Osteocyte (in vitro differentiated cells): ENCODE measurements at regions not wholly inside any gene's neighbourhood (a gene's known extent, or its start where the extent isn't known, plus 50 kb on each side); places are given as distances from the start of the nearest gene placed in this dataset.

Experiments used
- DNase-seq: peaks from one replicate; pipeline ENCODE4 v3.0.0; 2021; ENCODE audit warnings: mixed read lengths; ENCODE audit not compliant: unreplicated experiment; ENCODE audit errors: extremely low spot score
- H3K27ac Mint-ChIP-seq: one replicate; pipeline ENCODE4 v1.8.0; 2021; ENCODE audit warnings: mild to moderate bottlenecking, mixed read lengths; ENCODE audit not compliant: unreplicated experiment
- H3K27me3 Mint-ChIP-seq: one replicate; pipeline ENCODE4 v1.8.0; 2021; ENCODE audit warnings: mixed read lengths; ENCODE audit not compliant: unreplicated experiment
- H3K36me3 Mint-ChIP-seq: one replicate; pipeline ENCODE4 v1.8.0; 2021; ENCODE audit warnings: mixed read lengths; ENCODE audit not compliant: unreplicated experiment
- H3K4me1 Mint-ChIP-seq: one replicate; pipeline ENCODE4 v1.8.0; 2021; ENCODE audit warnings: mixed read lengths; ENCODE audit not compliant: unreplicated experiment
- H3K4me3 Mint-ChIP-seq: one replicate; pipeline ENCODE4 v1.8.0; 2021; ENCODE audit warnings: mild to moderate bottlenecking, moderate library complexity, mixed read lengths; ENCODE audit not compliant: unreplicated experiment
- H3K9me3 Mint-ChIP-seq: one replicate; pipeline ENCODE4 v1.8.0; 2021; ENCODE audit warnings: mixed read lengths; ENCODE audit not compliant: unreplicated experiment
- TF ChIP-seq, protein P1 (sequence below): fragments of 200-600 bp; sonication (generic); IDR thresholded peaks from 2 replicates; pipeline ENCODE4 v1.5.0; 2021; ENCODE audit warnings: antibody characterized with exemption, mild to moderate bottlenecking, moderate library complexity

DNA sequence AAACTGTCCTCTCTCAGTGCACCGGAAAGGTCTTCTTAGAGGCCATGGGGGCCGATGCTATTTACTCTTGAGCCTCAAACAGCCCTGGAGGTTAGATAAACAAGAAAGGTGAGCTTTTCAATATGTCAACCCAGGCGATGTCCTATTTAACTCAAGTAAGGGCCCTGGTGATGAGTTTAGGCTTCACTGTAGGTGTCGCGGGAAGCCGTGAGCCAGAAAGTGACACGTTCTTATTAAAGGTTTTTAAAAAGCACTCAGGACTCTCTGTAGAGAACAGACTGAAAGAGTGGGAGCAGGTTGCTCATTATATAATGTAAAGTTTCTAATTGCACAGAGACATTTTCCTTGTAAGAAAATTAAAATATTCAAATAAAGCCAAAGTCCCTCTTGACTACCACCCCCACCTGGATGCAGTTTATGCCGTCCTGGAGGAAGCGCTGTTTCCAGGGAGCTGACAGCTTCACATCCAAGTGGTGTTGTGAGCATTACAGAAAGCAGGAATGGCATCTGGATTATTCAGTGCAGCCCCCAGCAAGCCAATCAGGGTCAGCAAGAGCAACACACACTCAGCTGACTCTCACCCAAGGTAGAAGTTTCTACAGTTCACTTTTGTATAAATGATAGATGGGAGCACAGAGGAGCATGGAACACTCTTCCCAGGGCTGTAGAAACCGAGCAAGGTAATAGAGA is 280.3 kb downstream of the DRD1 start:
- no peak overlapping the region for H3K4me3 Mint-ChIP-seq
- H3K27ac Mint-ChIP-seq, result no peak overlapping the region
- no peak for DNase-seq
- TF ChIP-seq, protein P1, sequence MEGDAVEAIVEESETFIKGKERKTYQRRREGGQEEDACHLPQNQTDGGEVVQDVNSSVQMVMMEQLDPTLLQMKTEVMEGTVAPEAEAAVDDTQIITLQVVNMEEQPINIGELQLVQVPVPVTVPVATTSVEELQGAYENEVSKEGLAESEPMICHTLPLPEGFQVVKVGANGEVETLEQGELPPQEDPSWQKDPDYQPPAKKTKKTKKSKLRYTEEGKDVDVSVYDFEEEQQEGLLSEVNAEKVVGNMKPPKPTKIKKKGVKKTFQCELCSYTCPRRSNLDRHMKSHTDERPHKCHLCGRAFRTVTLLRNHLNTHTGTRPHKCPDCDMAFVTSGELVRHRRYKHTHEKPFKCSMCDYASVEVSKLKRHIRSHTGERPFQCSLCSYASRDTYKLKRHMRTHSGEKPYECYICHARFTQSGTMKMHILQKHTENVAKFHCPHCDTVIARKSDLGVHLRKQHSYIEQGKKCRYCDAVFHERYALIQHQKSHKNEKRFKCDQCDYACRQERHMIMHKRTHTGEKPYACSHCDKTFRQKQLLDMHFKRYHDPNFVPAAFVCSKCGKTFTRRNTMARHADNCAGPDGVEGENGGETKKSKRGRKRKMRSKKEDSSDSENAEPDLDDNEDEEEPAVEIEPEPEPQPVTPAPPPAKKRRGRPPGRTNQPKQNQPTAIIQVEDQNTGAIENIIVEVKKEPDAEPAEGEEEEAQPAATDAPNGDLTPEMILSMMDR, result no peak
- no peaks in the 10 kb centered on the region for H3K27me3 Mint-ChIP-seq
- H3K4me1 Mint-ChIP-seq, result no peaks in the 10 kb centered on the region
- peaks cover 4% of the 10 kb centered on the region for H3K9me3 Mint-ChIP-seq
- H3K36me3 Mint-ChIP-seq, result no peaks in the 10 kb centered on the region

DNA sequence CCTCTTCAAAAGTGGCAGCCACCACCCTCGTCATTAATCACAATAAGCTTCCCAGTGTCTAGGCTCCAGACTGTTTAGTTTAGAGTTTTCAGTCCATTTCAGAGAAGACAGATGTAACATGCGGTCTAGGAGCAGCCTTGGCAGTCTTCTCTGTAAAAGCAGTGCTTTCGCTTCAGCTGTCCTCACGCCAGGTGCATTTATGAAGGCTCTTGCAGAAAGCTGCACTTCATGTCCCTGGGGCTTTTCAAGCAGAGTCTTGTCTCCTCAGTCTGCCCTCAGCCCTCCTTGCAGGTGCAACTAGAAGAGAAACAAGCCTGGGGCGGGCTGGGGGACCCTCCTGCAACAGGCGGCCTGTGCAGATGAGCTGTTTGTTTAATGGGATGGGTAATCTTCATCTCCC is 281.9 kb downstream of the DRD1 start:
- H3K36me3 Mint-ChIP-seq, result no peaks in the 10 kb centered on the region
- TF ChIP-seq, protein P1, result no peak
- no peak overlapping the region for H3K4me3 Mint-ChIP-seq
- H3K27me3 Mint-ChIP-seq, result no peaks in the 10 kb centered on the region
- no peak overlapping the region for H3K27ac Mint-ChIP-seq
- H3K9me3 Mint-ChIP-seq, result peaks cover 4% of the 10 kb centered on the region
- no peaks in the 10 kb centered on the region for H3K4me1 Mint-ChIP-seq
- DNase-seq, result no peak

DNA sequence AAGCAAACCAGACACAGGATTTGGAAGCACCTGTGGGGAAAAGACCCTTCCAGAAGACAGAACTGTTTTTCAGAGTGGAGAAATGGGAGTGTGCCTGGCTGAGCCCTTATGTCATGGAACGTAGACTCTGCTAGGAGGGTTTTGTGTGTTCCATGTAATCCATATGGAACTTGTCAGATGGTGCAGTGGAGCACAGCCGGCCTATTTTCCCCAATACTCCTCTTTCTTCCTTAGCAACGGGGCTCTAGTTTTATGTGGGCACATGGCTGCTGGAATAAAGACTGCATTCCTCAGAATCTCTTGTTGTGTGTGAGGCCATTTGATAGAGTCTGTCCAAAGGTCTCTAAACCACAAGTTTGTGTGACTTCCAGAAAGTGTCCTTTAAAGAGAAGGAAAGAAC is 284.0 kb downstream of the DRD1 start:
- Mint-ChIP-seq H3K4me1 (no peaks in the 10 kb centered on the region), H3K36me3 (no peaks in the 10 kb centered on the region), H3K27me3 (no peaks in the 10 kb centered on the region), H3K9me3 (peaks cover 4% of the 10 kb centered on the region), H3K4me3 (no peak overlapping the region), H3K27ac (no peak overlapping the region)
- TF ChIP-seq, protein P1, result no peak
- no peak for DNase-seq

DNA sequence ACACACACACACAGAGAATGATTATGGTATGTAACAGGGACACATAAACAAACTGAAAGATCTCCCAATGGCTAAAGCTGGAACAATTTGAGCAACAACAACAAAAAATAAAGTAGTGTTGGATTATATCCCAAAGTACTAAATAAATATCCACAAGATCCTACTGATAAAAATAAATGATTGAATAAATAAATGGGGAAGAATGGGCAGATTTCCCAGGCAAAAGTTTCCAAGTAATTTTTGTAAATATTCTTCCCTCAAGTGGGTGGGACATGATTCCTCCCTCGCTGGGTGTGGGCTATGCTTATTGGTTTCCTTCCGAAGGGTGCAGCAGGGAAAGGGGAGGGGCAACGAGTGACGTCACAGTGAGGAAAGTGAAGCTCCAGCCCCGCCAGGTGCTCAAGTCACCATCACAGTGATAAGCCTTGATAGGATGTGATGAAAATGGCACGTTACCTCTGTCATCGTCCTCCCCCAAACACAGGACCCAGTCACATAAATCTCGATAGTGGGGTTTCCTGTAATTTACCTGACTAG is 295.3 kb downstream of the DRD1 start:
- TF ChIP-seq, protein P1, result no peak
- H3K27me3 Mint-ChIP-seq, result no peaks in the 10 kb centered on the region
- no peak for DNase-seq
- H3K27ac Mint-ChIP-seq, result no peak overlapping the region
- H3K36me3 Mint-ChIP-seq, result no peaks in the 10 kb centered on the region
- H3K4me3 Mint-ChIP-seq, result no peak overlapping the region
- H3K4me1 Mint-ChIP-seq, result no peaks in the 10 kb centered on the region
- peaks cover 46% of the 10 kb centered on the region for H3K9me3 Mint-ChIP-seq

DNA sequence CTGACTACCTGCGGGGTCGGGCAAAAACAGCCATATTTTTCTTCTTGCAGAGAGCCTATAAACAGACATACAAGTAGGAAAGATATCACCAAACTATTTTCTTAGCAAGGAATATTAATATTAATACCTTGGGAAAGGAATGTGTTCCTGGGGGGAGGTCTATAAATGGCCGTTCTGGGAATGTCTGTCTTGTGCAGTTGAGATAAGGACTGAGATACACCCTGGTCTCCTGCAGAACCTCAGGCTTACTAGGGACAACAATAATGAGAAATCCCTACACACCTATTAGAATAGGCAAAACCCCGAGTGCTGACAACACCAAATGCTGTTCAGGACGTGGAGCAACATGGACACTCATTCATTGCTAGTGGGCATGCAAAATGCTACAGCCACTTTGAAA is 297.2 kb downstream of the DRD1 start:
- Mint-ChIP-seq H3K4me1 (no peaks in the 10 kb centered on the region), H3K27me3 (no peaks in the 10 kb centered on the region), H3K36me3 (no peaks in the 10 kb centered on the region), H3K9me3 (peaks cover 48% of the 10 kb centered on the region), H3K27ac (no peak overlapping the region), H3K4me3 (no peak overlapping the region)
- no peak for DNase-seq
- TF ChIP-seq, protein P1, result no peak
